OCI-LY1 (cell line): ENCODE measurements at regions not wholly inside any gene's neighbourhood (a gene's known extent, or its start where the extent isn't known, plus 50 kb on each side); places are given as distances from the start of the nearest gene placed in this dataset.

Experiments used
- H2AFZ ChIP-seq: fragments of 200-600 bp; sonication (generic), shearing (Covaris generic); 2 replicates; pipeline ENCODE4 v1.6.0; 2014; ENCODE audit warnings: antibody characterized with exemption, mild to moderate bottlenecking, low read length
- H3F3A ChIP-seq: fragments of 200-600 bp; sonication (generic), shearing (Covaris generic); 2 replicates; pipeline ENCODE4 v1.6.0; 2014; ENCODE audit warnings: mild to moderate bottlenecking, antibody characterized with exemption, low read length, moderate library complexity; ENCODE audit not compliant: insufficient read depth
- H3K27ac ChIP-seq: fragments of 200-600 bp; sonication (generic); 2 replicates; pipeline ENCODE4 v1.5.1; 2014; ENCODE audit warnings: low read length, mixed run types, mild to moderate bottlenecking, low read depth; ENCODE audit not compliant: poor library complexity, severe bottlenecking
- H3K27me3 ChIP-seq: fragments of 200-600 bp; sonication (generic); 2 replicates; pipeline ENCODE4 v1.6.0; 2014; ENCODE audit warnings: antibody characterized with exemption, mild to moderate bottlenecking, low read length, moderate library complexity; ENCODE audit not compliant: insufficient read depth
- H3K36me3 ChIP-seq: fragments of 200-600 bp; sonication (generic); 2 replicates; pipeline ENCODE4 v1.6.1; 2014; ENCODE audit warnings: mild to moderate bottlenecking, antibody characterized with exemption, low read length, moderate library complexity, mixed read lengths; ENCODE audit not compliant: insufficient read depth
- H3K4me1 ChIP-seq: fragments of 200-600 bp; sonication (generic); 2 replicates; pipeline ENCODE4 v1.5.1; 2014; ENCODE audit warnings: mild to moderate bottlenecking, low read length, moderate library complexity; ENCODE audit not compliant: insufficient read depth, severe bottlenecking
- H3K4me2 ChIP-seq: fragments of 200-600 bp; sonication (generic), shearing (Covaris generic); 2 replicates; pipeline ENCODE4 v1.6.1; 2014; ENCODE audit warnings: low read length
- H3K4me3 ChIP-seq: fragments of 200-600 bp; sonication (generic); 2 replicates; pipeline ENCODE4 v1.5.1; 2014; ENCODE audit warnings: low read length, low read depth, mild to moderate bottlenecking, mixed read lengths; ENCODE audit not compliant: poor library complexity, severe bottlenecking
- H3K79me2 ChIP-seq: fragments of 200-600 bp; shearing (Covaris generic); 2 replicates; pipeline ENCODE4 v1.6.1; 2016; ENCODE audit warnings: mixed run types, low read length, mixed read lengths; ENCODE audit not compliant: insufficient read depth
- H3K9ac ChIP-seq: fragments of 200-600 bp; sonication (generic), shearing (Covaris generic); 2 replicates; pipeline ENCODE4 v1.6.1; 2014; ENCODE audit warnings: mild to moderate bottlenecking, low read length, mixed read lengths
- H3K9me2 ChIP-seq: fragments of 200-600 bp; sonication (generic), shearing (Covaris generic); 2 replicates; pipeline ENCODE4 v1.6.1; 2014; ENCODE audit warnings: low read depth, mild to moderate bottlenecking, low read length, mixed read lengths
- H3K9me3 ChIP-seq: fragments of 200-600 bp; shearing (Covaris generic); 2 replicates; pipeline ENCODE4 v1.6.1; 2014; ENCODE audit warnings: low read length, mixed read lengths
- H4K20me1 ChIP-seq: fragments of 200-600 bp; sonication (generic), shearing (Covaris generic); 2 replicates; pipeline ENCODE4 v1.6.0; 2016; ENCODE audit warnings: mild to moderate bottlenecking, low read length; ENCODE audit not compliant: insufficient read depth
- EZH2 ChIP-seq: fragments of 200-600 bp; sonication (generic), shearing (Covaris generic); IDR thresholded peaks from 2 replicates; pipeline ENCODE4 v1.8.0; 2017; ENCODE audit warnings: borderline replicate concordance, mixed run types, mild to moderate bottlenecking, antibody characterized with exemption, low read length, moderate library complexity, mixed read lengths
- TF ChIP-seq, protein P1 (sequence below): fragments of 200-600 bp; sonication (generic), shearing (Covaris generic); IDR thresholded peaks from 2 replicates; pipeline ENCODE4 v1.5.1; 2017; ENCODE audit warnings: mild to moderate bottlenecking, antibody characterized with exemption, low read length, moderate library complexity, mixed read lengths

DNA sequence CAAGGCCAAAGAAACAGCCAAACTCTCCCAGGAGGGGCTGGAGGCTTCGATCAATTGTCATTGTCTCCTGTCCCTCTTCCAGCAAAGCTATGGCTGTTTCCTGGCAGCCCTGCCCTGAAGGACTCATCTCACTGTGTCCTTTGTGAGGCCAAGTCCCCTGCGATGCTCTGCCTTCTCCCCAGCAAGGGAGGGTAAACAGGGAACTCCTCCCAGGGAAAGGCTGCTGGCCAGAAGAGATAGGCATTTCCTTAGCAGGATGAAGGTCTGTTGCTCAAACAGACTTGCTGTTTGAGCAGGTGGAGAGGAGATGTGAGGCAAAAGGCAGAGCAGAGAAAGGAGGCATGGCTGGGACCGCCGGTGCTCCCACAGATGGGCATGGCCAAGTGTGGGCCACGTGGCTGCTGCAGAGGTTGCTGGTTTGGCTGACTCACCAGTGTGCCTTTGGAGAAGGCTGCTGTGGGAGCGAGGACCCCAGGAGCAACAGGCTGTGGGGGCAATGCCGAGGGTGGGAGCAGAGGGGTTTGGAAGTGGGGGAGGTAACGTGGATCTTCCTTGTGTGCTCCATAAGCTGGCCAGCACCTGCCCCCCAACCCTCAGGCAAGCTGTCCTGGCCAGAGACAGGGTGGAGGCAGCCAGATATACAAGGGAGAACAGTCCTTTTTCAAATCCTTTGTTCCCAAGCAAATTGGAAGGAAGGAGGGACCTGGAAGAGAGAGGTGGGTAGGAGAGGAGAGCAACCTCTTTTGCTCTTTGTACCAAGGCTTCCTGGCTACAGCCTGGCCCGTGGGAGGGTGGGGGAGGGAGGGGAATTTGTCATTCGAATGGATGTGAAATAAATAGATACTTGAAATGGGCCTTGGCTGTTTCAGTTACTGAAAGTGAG is 449.8 kb downstream of the SIPA1L2 start:
- Histone ChIP-seq H3K27ac (no peak overlapping the region), H3K4me3 (no peak overlapping the region), H3K4me2 (no peak overlapping the region), H3K9me3 (no peaks in the 10 kb centered on the region), H3K9me2 (no peaks in the 10 kb centered on the region), H2AFZ (no peak overlapping the region), H3K27me3 (no peaks in the 10 kb centered on the region), H3K9ac (no peak overlapping the region), H3K36me3 (no peaks in the 10 kb centered on the region), H3K79me2 (no peaks in the 10 kb centered on the region), H3F3A (no peaks in the 10 kb centered on the region), H3K4me1 (no peaks in the 10 kb centered on the region), H4K20me1 (no peaks in the 10 kb centered on the region)
- no peak for TF ChIP-seq EZH2
- TF ChIP-seq, protein P1, sequence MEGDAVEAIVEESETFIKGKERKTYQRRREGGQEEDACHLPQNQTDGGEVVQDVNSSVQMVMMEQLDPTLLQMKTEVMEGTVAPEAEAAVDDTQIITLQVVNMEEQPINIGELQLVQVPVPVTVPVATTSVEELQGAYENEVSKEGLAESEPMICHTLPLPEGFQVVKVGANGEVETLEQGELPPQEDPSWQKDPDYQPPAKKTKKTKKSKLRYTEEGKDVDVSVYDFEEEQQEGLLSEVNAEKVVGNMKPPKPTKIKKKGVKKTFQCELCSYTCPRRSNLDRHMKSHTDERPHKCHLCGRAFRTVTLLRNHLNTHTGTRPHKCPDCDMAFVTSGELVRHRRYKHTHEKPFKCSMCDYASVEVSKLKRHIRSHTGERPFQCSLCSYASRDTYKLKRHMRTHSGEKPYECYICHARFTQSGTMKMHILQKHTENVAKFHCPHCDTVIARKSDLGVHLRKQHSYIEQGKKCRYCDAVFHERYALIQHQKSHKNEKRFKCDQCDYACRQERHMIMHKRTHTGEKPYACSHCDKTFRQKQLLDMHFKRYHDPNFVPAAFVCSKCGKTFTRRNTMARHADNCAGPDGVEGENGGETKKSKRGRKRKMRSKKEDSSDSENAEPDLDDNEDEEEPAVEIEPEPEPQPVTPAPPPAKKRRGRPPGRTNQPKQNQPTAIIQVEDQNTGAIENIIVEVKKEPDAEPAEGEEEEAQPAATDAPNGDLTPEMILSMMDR: no peak

DNA sequence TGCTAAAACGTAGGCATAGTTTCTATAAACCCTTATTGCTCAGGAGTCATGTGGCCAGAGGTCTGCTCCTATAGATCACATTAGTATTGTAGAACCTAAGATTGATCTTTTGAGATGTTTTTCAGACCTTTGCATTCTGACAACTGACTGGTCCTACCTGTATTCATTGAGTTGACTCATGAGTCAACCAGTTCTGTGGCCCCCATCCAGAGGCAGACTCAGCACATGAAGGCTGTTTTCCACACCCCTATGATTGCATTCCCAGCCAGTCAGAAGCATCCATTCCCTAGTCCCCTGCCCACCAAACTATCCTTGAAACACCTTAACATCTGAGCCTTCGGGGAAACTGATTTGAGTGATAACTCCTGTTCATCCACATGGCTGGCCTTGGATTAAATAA is 451.7 kb downstream of the SIPA1L2 start:
- H3K4me2 ChIP-seq: no peak overlapping the region
- H3K4me1 ChIP-seq: no peaks in the 10 kb centered on the region
- no peaks in the 10 kb centered on the region for H3K9me3 ChIP-seq
- no peak overlapping the region for H2AFZ ChIP-seq
- H3K4me3 ChIP-seq: no peak overlapping the region
- H3F3A ChIP-seq: no peaks in the 10 kb centered on the region
- no peaks in the 10 kb centered on the region for H3K36me3 ChIP-seq
- no peak overlapping the region for H3K9ac ChIP-seq
- no peaks in the 10 kb centered on the region for H3K27me3 ChIP-seq
- no peaks in the 10 kb centered on the region for H3K9me2 ChIP-seq
- H3K27ac ChIP-seq: no peak overlapping the region
- H4K20me1 ChIP-seq: no peaks in the 10 kb centered on the region
- TF ChIP-seq, protein P1: no peak
- no peak for TF ChIP-seq EZH2
- H3K79me2 ChIP-seq: no peaks in the 10 kb centered on the region

DNA sequence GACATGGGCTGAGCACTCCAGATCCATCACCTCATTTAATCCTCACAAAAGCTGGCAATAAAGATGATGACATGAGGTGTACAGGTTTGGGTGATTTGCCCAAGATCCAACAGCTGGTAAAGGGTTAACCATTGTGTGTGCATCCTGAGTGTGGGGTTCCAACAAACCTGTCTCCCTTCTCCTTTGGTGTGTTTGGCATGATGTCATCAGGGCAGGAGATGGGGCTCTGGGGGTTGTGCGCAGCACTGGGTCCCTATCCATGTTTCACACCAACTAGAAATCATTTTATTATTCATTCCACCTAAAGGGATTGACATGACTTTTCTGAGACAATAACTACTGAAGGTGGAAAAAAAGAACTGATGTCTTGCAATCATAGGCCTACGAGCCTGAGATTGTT is 452.5 kb downstream of the SIPA1L2 start:
- no peak overlapping the region for H2AFZ ChIP-seq
- TF ChIP-seq, protein P1: no peak
- TF ChIP-seq EZH2: no peak

More for the DNA sequence above, 452.5 kb downstream of the SIPA1L2 start:
- no peaks in the 10 kb centered on the region for H3K9me2 ChIP-seq
- no peaks in the 10 kb centered on the region for H3K36me3 ChIP-seq
- H3K9ac ChIP-seq: no peak overlapping the region
- H3F3A ChIP-seq: no peaks in the 10 kb centered on the region
- H3K27me3 ChIP-seq: no peaks in the 10 kb centered on the region
- no peak overlapping the region for H3K4me3 ChIP-seq
- H4K20me1 ChIP-seq: no peaks in the 10 kb centered on the region
- H3K9me3 ChIP-seq: no peaks in the 10 kb centered on the region
- no peaks in the 10 kb centered on the region for H3K79me2 ChIP-seq
- no peak overlapping the region for H3K27ac ChIP-seq
- H3K4me2 ChIP-seq: no peak overlapping the region
- no peaks in the 10 kb centered on the region for H3K4me1 ChIP-seq
